Smooth muscle cell (in vitro differentiated cells): ENCODE measurements at regions not wholly inside any gene's neighbourhood (a gene's known extent, or its start where the extent isn't known, plus 50 kb on each side); places are given as distances from the start of the nearest gene placed in this dataset.

ENCODE experiments used
- DNase-seq: peaks from one replicate; lab custom pipeline; 2025; ENCODE audit not compliant: unreplicated experiment; lab: John Stamatoyannopoulos, UW
- H2AFZ ChIP-seq: fragments of 200-600 bp; sonication (generic); 2 replicates; pipeline ENCODE4 v1.6.0; 2016; ENCODE audit warnings: antibody characterized with exemption, low read depth, mild to moderate bottlenecking
- H3F3A ChIP-seq: fragments of 200-600 bp; sonication (generic); 2 replicates; pipeline ENCODE4 v1.6.0; 2017; ENCODE audit warnings: antibody characterized with exemption, low read depth
- H3K27ac ChIP-seq: fragments of 200-600 bp; sonication (generic); 2 replicates; pipeline ENCODE4 v1.5.1; 2016; ENCODE audit warnings: low read depth, mild to moderate bottlenecking
- H3K27me3 ChIP-seq: fragments of 200-600 bp; sonication (generic); 2 replicates; pipeline ENCODE4 v1.6.1; 2016; ENCODE audit warnings: low read depth, mild to moderate bottlenecking
- H3K36me3 ChIP-seq: fragments of 200-600 bp; sonication (generic); 2 replicates; pipeline ENCODE4 v1.5.1; 2016; ENCODE audit warnings: low read depth
- H3K4me1 ChIP-seq: fragments of 200-600 bp; sonication (generic); 2 replicates; pipeline ENCODE4 v1.5.1; 2016; ENCODE audit warnings: low read depth
- H3K4me2 ChIP-seq: fragments of 200-600 bp; sonication (generic); 2 replicates; pipeline ENCODE4 v1.6.0; 2016; ENCODE audit warnings: mild to moderate bottlenecking
- H3K4me3 ChIP-seq: fragments of 200-600 bp; sonication (generic); 2 replicates; pipeline ENCODE4 v1.5.1; 2016; ENCODE audit warnings: mild to moderate bottlenecking
- H3K79me2 ChIP-seq: fragments of 200-600 bp; sonication (generic); 2 replicates; pipeline ENCODE4 v1.6.0; 2016; ENCODE audit warnings: low read depth, mild to moderate bottlenecking
- H3K9ac ChIP-seq: fragments of 200-600 bp; sonication (generic); 2 replicates; pipeline ENCODE4 v1.6.0; 2016; ENCODE audit warnings: low read depth
- H3K9me3 ChIP-seq: fragments of 200-600 bp; sonication (generic); replicated peaks from 2 replicates; pipeline ENCODE4 v1.5.1; 2016; ENCODE audit warnings: low read depth
- H4K20me1 ChIP-seq: fragments of 200-600 bp; sonication (generic); 2 replicates; pipeline ENCODE4 v1.6.0; 2016; ENCODE audit warnings: low read depth
- WGBS: methylation state at CpG from one replicate; pipeline ENCODE4 v1.1.7; 2016; ENCODE audit warnings: low lambda C conversion rate; 5-methylcytosine and 5-hydroxymethylcytosine counted together
- TF ChIP-seq, protein P1 (sequence below): fragments of 200-600 bp; sonication (generic); IDR thresholded peaks from 2 replicates; pipeline ENCODE4 v1.5.1; 2017; ENCODE audit warnings: borderline replicate concordance, mild to moderate bottlenecking, antibody characterized with exemption; ENCODE audit not compliant: insufficient read depth, poor library complexity, severe bottlenecking

GRCh38 chr9:85147046-85147640, 477.6 kb downstream of the NTRK2 start:
- no peak for DNase-seq
- Histone ChIP-seq H3K4me1 (no peaks in the 10 kb centered on the region), H4K20me1 (no peaks in the 10 kb centered on the region), H3K36me3 (no peaks in the 10 kb centered on the region), H3K4me3 (no peak overlapping the region), H3K27me3 (no peaks in the 10 kb centered on the region), H2AFZ (no peak overlapping the region), H3K9me3 (no peaks in the 10 kb centered on the region), H3K4me2 (no peak overlapping the region), H3F3A (peaks cover 6% of the 10 kb centered on the region), H3K79me2 (no peaks in the 10 kb centered on the region), H3K27ac (no peak overlapping the region), H3K9ac (no peak overlapping the region)
- TF ChIP-seq, protein P1, sequence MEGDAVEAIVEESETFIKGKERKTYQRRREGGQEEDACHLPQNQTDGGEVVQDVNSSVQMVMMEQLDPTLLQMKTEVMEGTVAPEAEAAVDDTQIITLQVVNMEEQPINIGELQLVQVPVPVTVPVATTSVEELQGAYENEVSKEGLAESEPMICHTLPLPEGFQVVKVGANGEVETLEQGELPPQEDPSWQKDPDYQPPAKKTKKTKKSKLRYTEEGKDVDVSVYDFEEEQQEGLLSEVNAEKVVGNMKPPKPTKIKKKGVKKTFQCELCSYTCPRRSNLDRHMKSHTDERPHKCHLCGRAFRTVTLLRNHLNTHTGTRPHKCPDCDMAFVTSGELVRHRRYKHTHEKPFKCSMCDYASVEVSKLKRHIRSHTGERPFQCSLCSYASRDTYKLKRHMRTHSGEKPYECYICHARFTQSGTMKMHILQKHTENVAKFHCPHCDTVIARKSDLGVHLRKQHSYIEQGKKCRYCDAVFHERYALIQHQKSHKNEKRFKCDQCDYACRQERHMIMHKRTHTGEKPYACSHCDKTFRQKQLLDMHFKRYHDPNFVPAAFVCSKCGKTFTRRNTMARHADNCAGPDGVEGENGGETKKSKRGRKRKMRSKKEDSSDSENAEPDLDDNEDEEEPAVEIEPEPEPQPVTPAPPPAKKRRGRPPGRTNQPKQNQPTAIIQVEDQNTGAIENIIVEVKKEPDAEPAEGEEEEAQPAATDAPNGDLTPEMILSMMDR: no peak
- WGBS: 55% methylated on average over 4 of the region's 4 CpGs

DNA sequence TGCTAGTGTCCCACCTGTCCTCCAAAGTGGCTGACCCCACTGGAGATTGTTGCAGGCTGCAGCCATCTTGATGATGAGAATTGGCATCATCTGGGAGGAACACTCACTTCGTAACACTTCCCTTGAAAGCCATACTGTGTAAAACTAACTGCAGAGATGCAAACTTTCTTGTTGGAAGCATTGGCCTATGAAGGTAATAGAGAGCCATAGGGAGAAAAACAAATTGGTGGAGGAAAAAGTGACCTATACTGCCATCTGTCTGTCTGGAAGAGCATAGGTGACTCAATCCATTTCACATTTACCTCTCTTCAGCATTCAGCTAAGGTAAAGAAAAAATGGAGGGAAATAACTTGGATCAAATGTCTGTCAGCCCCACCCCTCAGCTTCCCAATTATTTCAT, 473.4 kb downstream of the NTRK2 start:
- H3K27me3 ChIP-seq: no peaks in the 10 kb centered on the region
- no peak overlapping the region for H3K4me3 ChIP-seq
- TF ChIP-seq, protein P1: peak; percentile 49
- peaks cover 6% of the 10 kb centered on the region for H3F3A ChIP-seq
- H3K27ac ChIP-seq: no peak overlapping the region
- no peaks in the 10 kb centered on the region for H3K79me2 ChIP-seq
- no peak overlapping the region for H2AFZ ChIP-seq
- no peaks in the 10 kb centered on the region for H3K9me3 ChIP-seq
- DNase-seq: no peak
- H3K36me3 ChIP-seq: no peaks in the 10 kb centered on the region
- H3K4me2 ChIP-seq: peak overlapping the region; percentile 40
- H4K20me1 ChIP-seq: no peaks in the 10 kb centered on the region
- 96% methylated on average over 1 of the region's 1 CpG for WGBS
- H3K4me1 ChIP-seq: no peaks in the 10 kb centered on the region
- no peak overlapping the region for H3K9ac ChIP-seq

GRCh38 chr9:85142496-85142911, 473.0 kb downstream of the NTRK2 start:
- no peaks in the 10 kb centered on the region for H3K4me1 ChIP-seq
- WGBS: 86% methylated on average over 4 of the region's 4 CpGs
- no peaks in the 10 kb centered on the region for H3K27me3 ChIP-seq
- no peak overlapping the region for H3K9ac ChIP-seq
- H2AFZ ChIP-seq: no peak overlapping the region
- H3K4me2 ChIP-seq: no peak overlapping the region
- H3K79me2 ChIP-seq: no peaks in the 10 kb centered on the region
- no peaks in the 10 kb centered on the region for H3K36me3 ChIP-seq
- no peaks in the 10 kb centered on the region for H3K9me3 ChIP-seq
- no peaks in the 10 kb centered on the region for H4K20me1 ChIP-seq
- TF ChIP-seq, protein P1: no peak
- H3F3A ChIP-seq: peaks cover 6% of the 10 kb centered on the region
- H3K27ac ChIP-seq: no peak overlapping the region
- no peak for DNase-seq
- H3K4me3 ChIP-seq: no peak overlapping the region

DNA sequence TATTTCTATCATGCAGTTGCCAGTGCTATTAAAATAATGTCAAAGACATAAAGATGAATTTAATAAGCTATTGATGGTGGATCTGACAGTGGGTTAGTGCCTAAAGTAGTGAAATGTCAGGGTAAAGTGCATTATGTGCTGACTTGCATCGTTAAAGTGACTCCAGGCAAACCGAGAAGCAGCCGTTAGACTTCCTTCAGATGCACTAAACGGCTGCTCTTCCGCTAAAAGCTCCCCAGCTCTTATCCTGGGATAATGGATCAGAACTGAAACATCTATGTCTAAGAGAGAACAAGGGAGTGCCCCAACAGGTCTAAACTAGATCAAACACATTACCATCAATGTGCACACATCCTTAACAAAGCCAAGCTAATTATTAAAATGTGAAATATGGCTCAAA, 468.2 kb downstream of the NTRK2 start:
- H3K4me1 ChIP-seq: no peaks in the 10 kb centered on the region
- H2AFZ ChIP-seq: no peak overlapping the region
- TF ChIP-seq, protein P1: no peak
- H3K4me3 ChIP-seq: no peak overlapping the region
- DNase-seq: no peak
- no peaks in the 10 kb centered on the region for H3K79me2 ChIP-seq
- H3K9me3 ChIP-seq: no peaks in the 10 kb centered on the region
- H4K20me1 ChIP-seq: no peaks in the 10 kb centered on the region
- no peaks in the 10 kb centered on the region for H3K36me3 ChIP-seq
- 36% methylated on average over 5 of the region's 5 CpGs for WGBS
- no peak overlapping the region for H3K27ac ChIP-seq
- peaks cover 3% of the 10 kb centered on the region for H3F3A ChIP-seq
- no peak overlapping the region for H3K9ac ChIP-seq
- peak overlapping the region; percentile 21 for H3K4me2 ChIP-seq
- H3K27me3 ChIP-seq: no peaks in the 10 kb centered on the region
